Neural crest cell (in vitro differentiated cells): ENCODE measurements at regions not wholly inside any gene's neighbourhood (a gene's known extent, or its start where the extent isn't known, plus 50 kb on each side); places are given as distances from the start of the nearest gene placed in this dataset.

Source experiments
- DNase-seq: peaks from one replicate; pipeline ENCODE4 v3.0.0; 2021; ENCODE audit warnings: low read depth, mixed read lengths, low spot score
- H3K27ac Mint-ChIP-seq: one replicate; pipeline ENCODE4 v1.8.0; 2021; ENCODE audit warnings: mild to moderate bottlenecking, mixed read lengths; ENCODE audit not compliant: unreplicated experiment
- H3K27me3 Mint-ChIP-seq: 2 replicates; pipeline ENCODE4 v1.8.0; 2021; ENCODE audit warnings: low read depth, mild to moderate bottlenecking, mixed read lengths
- H3K36me3 Mint-ChIP-seq: 2 replicates; pipeline ENCODE4 v1.8.0; 2021; ENCODE audit warnings: low read depth, mild to moderate bottlenecking, mixed read lengths
- H3K4me1 Mint-ChIP-seq: 2 replicates; pipeline ENCODE4 v1.8.0; 2021; ENCODE audit warnings: mixed read lengths
- H3K4me3 Mint-ChIP-seq: one replicate; pipeline ENCODE4 v1.8.0; 2021; ENCODE audit warnings: mild to moderate bottlenecking, mixed read lengths
- H3K9me3 Mint-ChIP-seq: 2 replicates; pipeline ENCODE4 v1.8.0; 2021; ENCODE audit warnings: mixed read lengths
- TF ChIP-seq, protein P1 (sequence below): fragments of 200-600 bp; sonication (generic); conservative IDR thresholded peaks from 2 replicates; pipeline ENCODE4 v1.5.0; 2021; ENCODE audit warnings: antibody characterized with exemption, mild to moderate bottlenecking

DNA sequence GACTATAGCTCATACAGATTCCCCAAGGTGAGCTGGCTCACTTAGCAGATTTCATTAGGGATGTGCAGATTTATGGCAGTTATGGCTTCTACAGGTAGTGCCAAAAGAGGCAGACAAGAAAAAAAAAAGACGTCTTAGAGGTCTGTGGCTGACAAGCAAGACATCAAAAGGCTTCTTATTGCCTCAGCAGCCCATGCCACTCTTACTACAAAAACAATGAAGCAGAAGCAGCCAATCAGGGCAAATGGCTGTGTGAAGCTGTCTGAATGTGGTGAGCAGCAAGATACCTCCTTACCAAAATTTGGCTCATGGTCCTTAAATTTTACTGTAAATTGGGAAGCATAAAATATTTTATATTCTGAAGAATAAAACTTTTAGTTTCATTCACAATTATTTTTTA, 557.5 kb upstream of the GOLIM4 start:
- peaks cover 4% of the 10 kb centered on the region for H3K4me1 Mint-ChIP-seq
- DNase-seq = no peak

DNA sequence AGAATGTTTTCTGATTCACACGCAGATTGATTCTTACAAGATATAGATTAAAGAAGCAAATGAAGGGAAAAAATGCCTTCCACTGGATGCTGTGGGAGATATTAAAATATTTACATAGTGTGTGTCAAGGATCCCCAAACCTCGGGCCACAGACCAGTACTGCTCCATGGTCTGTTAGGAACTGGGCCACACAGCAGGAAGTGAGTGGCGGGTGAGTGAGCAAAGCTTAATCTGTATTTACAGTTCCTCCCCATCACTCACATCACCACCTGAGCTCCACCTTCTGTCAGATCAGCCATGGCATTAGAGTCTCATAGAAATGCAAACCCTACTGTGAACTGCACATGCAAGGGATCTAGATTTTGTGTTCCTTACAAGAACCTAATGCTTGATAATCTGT, 552.6 kb upstream of the GOLIM4 start:
- no peaks in the 10 kb centered on the region for H3K36me3 Mint-ChIP-seq
- H3K4me3 Mint-ChIP-seq = no peak overlapping the region
- H3K27me3 Mint-ChIP-seq = no peaks in the 10 kb centered on the region
- H3K4me1 Mint-ChIP-seq = peaks cover 4% of the 10 kb centered on the region
- DNase-seq = no peak
- TF ChIP-seq, protein P1, sequence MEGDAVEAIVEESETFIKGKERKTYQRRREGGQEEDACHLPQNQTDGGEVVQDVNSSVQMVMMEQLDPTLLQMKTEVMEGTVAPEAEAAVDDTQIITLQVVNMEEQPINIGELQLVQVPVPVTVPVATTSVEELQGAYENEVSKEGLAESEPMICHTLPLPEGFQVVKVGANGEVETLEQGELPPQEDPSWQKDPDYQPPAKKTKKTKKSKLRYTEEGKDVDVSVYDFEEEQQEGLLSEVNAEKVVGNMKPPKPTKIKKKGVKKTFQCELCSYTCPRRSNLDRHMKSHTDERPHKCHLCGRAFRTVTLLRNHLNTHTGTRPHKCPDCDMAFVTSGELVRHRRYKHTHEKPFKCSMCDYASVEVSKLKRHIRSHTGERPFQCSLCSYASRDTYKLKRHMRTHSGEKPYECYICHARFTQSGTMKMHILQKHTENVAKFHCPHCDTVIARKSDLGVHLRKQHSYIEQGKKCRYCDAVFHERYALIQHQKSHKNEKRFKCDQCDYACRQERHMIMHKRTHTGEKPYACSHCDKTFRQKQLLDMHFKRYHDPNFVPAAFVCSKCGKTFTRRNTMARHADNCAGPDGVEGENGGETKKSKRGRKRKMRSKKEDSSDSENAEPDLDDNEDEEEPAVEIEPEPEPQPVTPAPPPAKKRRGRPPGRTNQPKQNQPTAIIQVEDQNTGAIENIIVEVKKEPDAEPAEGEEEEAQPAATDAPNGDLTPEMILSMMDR = no peak
- no peak overlapping the region for H3K27ac Mint-ChIP-seq
- H3K9me3 Mint-ChIP-seq = no peaks in the 10 kb centered on the region

More for the DNA sequence above, 557.5 kb upstream of the GOLIM4 start:
- Mint-ChIP-seq H3K9me3 (no peaks in the 10 kb centered on the region), H3K36me3 (no peaks in the 10 kb centered on the region), H3K4me3 (no peak overlapping the region), H3K27me3 (no peaks in the 10 kb centered on the region), H3K27ac (no peak overlapping the region)
- TF ChIP-seq, protein P1 = no peak

DNA sequence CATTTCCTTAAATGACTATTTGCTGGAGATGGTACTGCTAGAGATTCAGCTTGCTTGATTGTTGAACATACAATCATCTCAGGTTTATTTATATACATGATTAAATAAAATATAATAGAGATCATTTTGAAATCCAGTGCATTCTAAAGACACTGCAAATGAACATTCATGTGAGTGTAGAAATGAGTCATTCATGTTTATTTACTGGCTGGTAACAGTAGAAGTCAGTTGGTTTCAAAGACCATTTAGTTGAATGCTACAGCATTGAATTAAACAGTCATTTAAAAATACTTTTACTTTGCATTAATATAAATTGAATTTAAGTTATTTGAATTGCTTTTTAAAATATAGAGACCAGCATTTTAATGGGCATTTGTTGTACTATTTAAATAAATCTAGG, 551.9 kb upstream of the GOLIM4 start:
- H3K27me3 Mint-ChIP-seq = no peaks in the 10 kb centered on the region
- no peak overlapping the region for H3K4me3 Mint-ChIP-seq
- no peak for DNase-seq
- H3K4me1 Mint-ChIP-seq = no peaks in the 10 kb centered on the region
- no peaks in the 10 kb centered on the region for H3K9me3 Mint-ChIP-seq
- TF ChIP-seq, protein P1 = no peak
- no peaks in the 10 kb centered on the region for H3K36me3 Mint-ChIP-seq
- no peak overlapping the region for H3K27ac Mint-ChIP-seq

DNA sequence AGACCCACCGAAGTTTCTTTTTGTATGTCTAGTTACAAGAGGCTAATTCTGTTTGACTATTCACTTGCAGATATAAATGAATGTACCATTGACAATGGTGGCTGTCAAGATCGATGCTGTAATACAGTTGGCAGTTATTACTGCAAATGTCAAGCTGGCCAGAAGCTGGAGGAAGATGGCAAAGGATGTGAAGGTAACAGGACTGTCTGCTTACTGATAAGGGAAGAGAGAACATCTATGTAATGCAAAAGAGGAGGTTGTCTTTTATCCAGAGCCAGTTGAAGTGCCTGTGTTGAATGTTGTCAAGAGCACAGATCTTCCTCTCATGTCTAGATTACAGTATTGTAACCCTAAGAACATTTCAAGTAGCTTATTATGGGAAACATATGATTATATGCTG, 549.5 kb upstream of the GOLIM4 start:
- no peaks in the 10 kb centered on the region for H3K4me1 Mint-ChIP-seq
- H3K36me3 Mint-ChIP-seq = no peaks in the 10 kb centered on the region
- TF ChIP-seq, protein P1 = no peak
- no peaks in the 10 kb centered on the region for H3K27me3 Mint-ChIP-seq
- no peak overlapping the region for H3K27ac Mint-ChIP-seq
- H3K9me3 Mint-ChIP-seq = no peaks in the 10 kb centered on the region
- no peak overlapping the region for H3K4me3 Mint-ChIP-seq
- no peak for DNase-seq

DNA sequence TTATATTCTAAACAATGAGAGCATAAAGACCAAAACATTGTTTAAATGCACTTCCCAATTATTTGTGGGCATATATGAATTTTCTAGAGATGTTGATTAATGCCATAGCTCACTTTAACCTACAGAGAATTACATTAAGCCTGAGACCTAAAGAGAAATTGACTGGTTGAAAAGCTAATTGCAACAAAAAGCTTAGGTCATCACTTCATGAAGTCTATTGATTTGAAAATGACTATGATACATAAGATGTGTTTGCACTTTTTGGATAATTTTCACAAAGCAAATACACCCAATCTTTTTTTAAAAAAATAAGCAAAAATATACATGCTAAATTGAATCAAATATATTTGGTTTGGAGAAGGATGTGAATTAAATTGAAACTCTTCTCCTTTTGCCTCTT, 532.8 kb upstream of the GOLIM4 start:
- H3K4me1 Mint-ChIP-seq = no peaks in the 10 kb centered on the region
- H3K27me3 Mint-ChIP-seq = no peaks in the 10 kb centered on the region
- H3K27ac Mint-ChIP-seq = no peak overlapping the region
- H3K36me3 Mint-ChIP-seq = no peaks in the 10 kb centered on the region
- no peaks in the 10 kb centered on the region for H3K9me3 Mint-ChIP-seq
- TF ChIP-seq, protein P1 = no peak
- no peak overlapping the region for H3K4me3 Mint-ChIP-seq
- no peak for DNase-seq

DNA sequence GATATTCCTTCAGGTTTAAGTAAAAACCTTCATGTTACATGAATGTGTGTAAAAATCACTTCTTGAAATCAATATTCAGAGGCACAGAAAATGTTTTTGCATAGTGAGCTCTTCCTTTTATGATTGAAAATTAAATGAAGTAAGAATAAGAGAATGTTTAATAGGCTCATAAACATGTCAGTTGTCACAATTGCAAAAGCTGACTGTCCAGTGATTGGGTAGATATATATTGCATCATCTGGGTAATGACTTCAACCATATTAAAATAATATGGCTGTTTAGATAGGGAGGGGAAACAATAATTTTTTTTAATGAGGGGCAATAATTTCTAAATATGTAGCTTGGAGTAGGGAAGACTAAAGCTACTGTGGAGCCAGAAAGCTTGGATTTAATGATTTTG, 529.8 kb upstream of the GOLIM4 start:
- H3K27ac Mint-ChIP-seq = no peak overlapping the region
- H3K4me1 Mint-ChIP-seq = peaks cover 9% of the 10 kb centered on the region

More for the DNA sequence above, 529.8 kb upstream of the GOLIM4 start:
- Mint-ChIP-seq H3K27me3 (no peaks in the 10 kb centered on the region), H3K4me3 (no peak overlapping the region), H3K36me3 (no peaks in the 10 kb centered on the region), H3K9me3 (no peaks in the 10 kb centered on the region)
- TF ChIP-seq, protein P1 = no peak
- DNase-seq = no peak
